Fibroblast of lung (primary cell): ENCODE measurements at regions not wholly inside any gene's neighbourhood (a gene's known extent, or its start where the extent isn't known, plus 50 kb on each side); places are given as distances from the start of the nearest gene placed in this dataset.

Experiments used
- DNase-seq, 2 donors: peaks; one replicate each; pipeline versions ENCODE4 v3.0.0 to v3.0.0-alpha.2; 2010; ENCODE audit warnings: low read depth in 2 of 2
- H2AFZ ChIP-seq: 2 replicates; pipeline ENCODE4 v1.5.1; 2012; ENCODE audit warnings: low read length, control low read depth, inconsistent platforms
- H3K27ac ChIP-seq: 2 replicates; pipeline ENCODE4 v1.5.1; 2011; ENCODE audit warnings: low read length, control low read depth; ENCODE audit not compliant: insufficient read depth
- H3K27me3 ChIP-seq: 2 replicates; pipeline ENCODE4 v1.5.1; 2011; ENCODE audit warnings: mild to moderate bottlenecking, low read length; ENCODE audit not compliant: control insufficient read depth, insufficient read depth
- H3K36me3 ChIP-seq: 2 replicates; pipeline ENCODE4 v1.5.1; 2011; ENCODE audit warnings: low read length; ENCODE audit not compliant: control insufficient read depth, insufficient read depth
- H3K4me1 ChIP-seq: 2 replicates; pipeline ENCODE4 v1.5.1; 2011; ENCODE audit warnings: low read length; ENCODE audit not compliant: control insufficient read depth, insufficient read depth; ENCODE audit errors: extremely low read depth
- H3K4me2 ChIP-seq: 2 replicates; pipeline ENCODE4 v1.5.1; 2011; ENCODE audit warnings: low read length, control low read depth; ENCODE audit not compliant: insufficient read depth; ENCODE audit errors: extremely low read depth
- H3K4me3 ChIP-seq, 4 experiments: fragments of 200-600 bp in 1 of 4; sonication (generic) in 1 of 4; replicated peaks in 1 of 4; 2 replicates each; pipeline ENCODE4 v1.5.1; 2011 to 2016; ENCODE audit warnings: low read length in 4 of 4, low read depth in 3 of 4, mild to moderate bottlenecking in 3 of 4, control low read depth in 2 of 4, inconsistent platforms in 1 of 4, mixed read lengths in 1 of 4; ENCODE audit not compliant: insufficient read depth in 1 of 4; ENCODE audit errors: control extremely low read depth in 1 of 4
- H3K79me2 ChIP-seq: 2 replicates; pipeline ENCODE4 v1.5.1; 2012; ENCODE audit warnings: mild to moderate bottlenecking, low read length, inconsistent platforms; ENCODE audit not compliant: control insufficient read depth, insufficient read depth
- H3K9ac ChIP-seq: 2 replicates; pipeline ENCODE4 v1.5.1; 2011; ENCODE audit warnings: mild to moderate bottlenecking, low read length, control low read depth; ENCODE audit not compliant: insufficient read depth
- H3K9me3 ChIP-seq: 2 replicates; pipeline ENCODE4 v1.5.1; 2012; ENCODE audit warnings: low read depth, low read length; ENCODE audit not compliant: control insufficient read depth, insufficient read depth
- H4K20me1 ChIP-seq: 2 replicates; pipeline ENCODE4 v1.5.1; 2011; ENCODE audit warnings: low read length; ENCODE audit not compliant: control insufficient read depth, insufficient read depth; ENCODE audit errors: extremely low read depth
- EZH2 ChIP-seq: IDR thresholded peaks from 2 replicates; pipeline ENCODE4 v1.5.1; 2012; ENCODE audit warnings: low read length, control low read depth, mild to moderate bottlenecking; ENCODE audit errors: missing control alignments
- TF ChIP-seq, protein P1 (sequence below), 2 donors: IDR thresholded peaks in 1 of 2; conservative IDR thresholded peaks in 1 of 2; 1 replicate in 1 of 2; 2 replicates in 1 of 2; pipeline ENCODE4 v1.5.1; 2011 to 2012; ENCODE audit warnings: low read length in 2 of 2, control low read depth in 1 of 2, inconsistent platforms in 1 of 2, low read depth in 1 of 2, mild to moderate bottlenecking in 1 of 2

DNA sequence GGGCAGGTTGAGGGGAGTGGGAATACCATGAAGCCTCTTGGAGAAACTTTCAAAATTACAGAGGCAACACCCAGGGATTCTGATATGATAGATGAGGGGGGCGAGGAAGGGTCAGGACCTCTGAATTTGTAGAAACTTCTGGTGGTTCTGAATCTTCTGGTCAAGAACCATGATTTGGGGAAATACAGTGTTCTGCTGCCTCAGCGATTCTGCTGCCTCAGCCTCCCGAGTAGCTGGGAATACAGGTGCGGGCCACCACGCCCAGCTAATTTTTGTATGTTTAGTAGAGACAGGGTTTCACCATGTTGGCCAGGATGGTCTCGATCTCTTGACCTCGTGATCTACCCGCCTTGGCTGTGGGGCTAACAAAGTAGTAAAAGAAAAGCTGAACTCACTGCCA is 70.4 kb downstream of the MAGEF1 start:
- H3K27ac ChIP-seq: no peak overlapping the region
- H3K4me2 ChIP-seq: no peak overlapping the region
- TF ChIP-seq, protein P1, sequence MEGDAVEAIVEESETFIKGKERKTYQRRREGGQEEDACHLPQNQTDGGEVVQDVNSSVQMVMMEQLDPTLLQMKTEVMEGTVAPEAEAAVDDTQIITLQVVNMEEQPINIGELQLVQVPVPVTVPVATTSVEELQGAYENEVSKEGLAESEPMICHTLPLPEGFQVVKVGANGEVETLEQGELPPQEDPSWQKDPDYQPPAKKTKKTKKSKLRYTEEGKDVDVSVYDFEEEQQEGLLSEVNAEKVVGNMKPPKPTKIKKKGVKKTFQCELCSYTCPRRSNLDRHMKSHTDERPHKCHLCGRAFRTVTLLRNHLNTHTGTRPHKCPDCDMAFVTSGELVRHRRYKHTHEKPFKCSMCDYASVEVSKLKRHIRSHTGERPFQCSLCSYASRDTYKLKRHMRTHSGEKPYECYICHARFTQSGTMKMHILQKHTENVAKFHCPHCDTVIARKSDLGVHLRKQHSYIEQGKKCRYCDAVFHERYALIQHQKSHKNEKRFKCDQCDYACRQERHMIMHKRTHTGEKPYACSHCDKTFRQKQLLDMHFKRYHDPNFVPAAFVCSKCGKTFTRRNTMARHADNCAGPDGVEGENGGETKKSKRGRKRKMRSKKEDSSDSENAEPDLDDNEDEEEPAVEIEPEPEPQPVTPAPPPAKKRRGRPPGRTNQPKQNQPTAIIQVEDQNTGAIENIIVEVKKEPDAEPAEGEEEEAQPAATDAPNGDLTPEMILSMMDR (conservative IDR thresholded peaks at IDR 0.05 in 1 of 2, IDR thresholded peaks at IDR 0.05 in 1 of 2; ENCODE audit: low read depth in 1 of 2, low read length in 2 of 2): no peak
- TF ChIP-seq EZH2: no peak
- H3K4me3 ChIP-seq: no peak overlapping the region
- H3K4me1 ChIP-seq: no peaks in the 10 kb centered on the region
- no peaks in the 10 kb centered on the region for H3K79me2 ChIP-seq
- no peaks in the 10 kb centered on the region for H3K36me3 ChIP-seq
- H3K9me3 ChIP-seq: no peaks in the 10 kb centered on the region
- H3K27me3 ChIP-seq: peaks cover 12% of the 10 kb centered on the region
- DNase-seq: no peak
- H3K9ac ChIP-seq: no peak overlapping the region
- no peaks in the 10 kb centered on the region for H4K20me1 ChIP-seq
- no peak overlapping the region for H2AFZ ChIP-seq

DNA sequence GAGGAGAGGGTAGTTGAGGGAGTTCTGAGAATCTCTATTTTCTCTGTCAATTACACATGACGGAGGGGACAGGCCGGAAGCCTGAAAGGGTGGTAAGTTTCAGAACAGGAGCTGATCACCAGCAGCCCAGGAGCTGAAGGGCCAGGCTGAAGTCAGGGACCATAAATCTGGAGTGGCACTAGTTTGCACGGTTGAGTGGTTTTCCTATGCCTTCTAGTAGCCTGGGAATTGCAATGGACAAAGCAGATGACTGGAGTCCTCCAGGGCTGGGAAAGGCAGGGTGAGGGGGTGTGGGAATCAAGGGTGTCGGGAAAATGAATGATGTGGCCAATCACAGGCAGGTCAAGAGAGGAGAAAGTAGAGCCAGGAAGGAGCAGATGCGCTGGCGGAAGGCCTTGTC is 72.5 kb downstream of the MAGEF1 start:
- Histone ChIP-seq H3K36me3 (no peaks in the 10 kb centered on the region), H2AFZ (no peak overlapping the region), H3K4me1 (no peaks in the 10 kb centered on the region), H3K79me2 (no peaks in the 10 kb centered on the region), H3K4me2 (no peak overlapping the region), H3K9ac (no peak overlapping the region), H3K4me3 (no peak overlapping the region), H3K27me3 (peaks cover 22% of the 10 kb centered on the region), H3K27ac (no peak overlapping the region), H4K20me1 (no peaks in the 10 kb centered on the region), H3K9me3 (no peaks in the 10 kb centered on the region)
- TF ChIP-seq, protein P1 (conservative IDR thresholded peaks at IDR 0.05 in 1 of 2, IDR thresholded peaks at IDR 0.05 in 1 of 2; ENCODE audit: low read depth in 1 of 2, low read length in 2 of 2): no peak
- TF ChIP-seq EZH2: no peak
- no peak for DNase-seq

- H3K4me3 ChIP-seq: no peak overlapping the region
- H3K27ac ChIP-seq: no peak overlapping the region
- H3K36me3 ChIP-seq: no peaks in the 10 kb centered on the region
- no peak for TF ChIP-seq EZH2
- TF ChIP-seq, protein P1 (conservative IDR thresholded peaks at IDR 0.05 in 1 of 2, IDR thresholded peaks at IDR 0.05 in 1 of 2; ENCODE audit: low read depth in 1 of 2, low read length in 2 of 2): no peak
- H3K79me2 ChIP-seq: no peaks in the 10 kb centered on the region
- no peak overlapping the region for H3K4me2 ChIP-seq
- H3K9me3 ChIP-seq: no peaks in the 10 kb centered on the region
- no peak overlapping the region for H2AFZ ChIP-seq
- DNase-seq: no peak
- H3K27me3 ChIP-seq: peaks cover 20% of the 10 kb centered on the region
- H4K20me1 ChIP-seq: no peaks in the 10 kb centered on the region
- no peaks in the 10 kb centered on the region for H3K4me1 ChIP-seq
- H3K9ac ChIP-seq: no peak overlapping the region
These were observed 74.2 kb downstream of the MAGEF1 start for GRCh38 chr3:184637705-184638104.
